ENCODE measurements at regions not wholly inside any gene's neighbourhood (a gene's known extent, or its start where the extent isn't known, plus 50 kb on each side); places are given as distances from the start of the nearest gene placed in this dataset.

GRCh38 chr3:124168271-124168670, 176.3 kb upstream of the ROPN1 start:
- TF ChIP-seq, protein P1, sequence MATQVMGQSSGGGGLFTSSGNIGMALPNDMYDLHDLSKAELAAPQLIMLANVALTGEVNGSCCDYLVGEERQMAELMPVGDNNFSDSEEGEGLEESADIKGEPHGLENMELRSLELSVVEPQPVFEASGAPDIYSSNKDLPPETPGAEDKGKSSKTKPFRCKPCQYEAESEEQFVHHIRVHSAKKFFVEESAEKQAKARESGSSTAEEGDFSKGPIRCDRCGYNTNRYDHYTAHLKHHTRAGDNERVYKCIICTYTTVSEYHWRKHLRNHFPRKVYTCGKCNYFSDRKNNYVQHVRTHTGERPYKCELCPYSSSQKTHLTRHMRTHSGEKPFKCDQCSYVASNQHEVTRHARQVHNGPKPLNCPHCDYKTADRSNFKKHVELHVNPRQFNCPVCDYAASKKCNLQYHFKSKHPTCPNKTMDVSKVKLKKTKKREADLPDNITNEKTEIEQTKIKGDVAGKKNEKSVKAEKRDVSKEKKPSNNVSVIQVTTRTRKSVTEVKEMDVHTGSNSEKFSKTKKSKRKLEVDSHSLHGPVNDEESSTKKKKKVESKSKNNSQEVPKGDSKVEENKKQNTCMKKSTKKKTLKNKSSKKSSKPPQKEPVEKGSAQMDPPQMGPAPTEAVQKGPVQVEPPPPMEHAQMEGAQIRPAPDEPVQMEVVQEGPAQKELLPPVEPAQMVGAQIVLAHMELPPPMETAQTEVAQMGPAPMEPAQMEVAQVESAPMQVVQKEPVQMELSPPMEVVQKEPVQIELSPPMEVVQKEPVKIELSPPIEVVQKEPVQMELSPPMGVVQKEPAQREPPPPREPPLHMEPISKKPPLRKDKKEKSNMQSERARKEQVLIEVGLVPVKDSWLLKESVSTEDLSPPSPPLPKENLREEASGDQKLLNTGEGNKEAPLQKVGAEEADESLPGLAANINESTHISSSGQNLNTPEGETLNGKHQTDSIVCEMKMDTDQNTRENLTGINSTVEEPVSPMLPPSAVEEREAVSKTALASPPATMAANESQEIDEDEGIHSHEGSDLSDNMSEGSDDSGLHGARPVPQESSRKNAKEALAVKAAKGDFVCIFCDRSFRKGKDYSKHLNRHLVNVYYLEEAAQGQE (IDR thresholded peaks at IDR 0.05; ENCODE audit: insufficient replicate concordance, low read depth), result no peak
- TF ChIP-seq CTCF (IDR thresholded peaks at IDR 0.05; ENCODE audit: insufficient read depth, low read length) (no peak), POLR2AphosphoS5 (IDR thresholded peaks at IDR 0.05; ENCODE audit: low read depth) (no peak), GABPA (IDR thresholded peaks at IDR 0.05; ENCODE audit: low read depth) (no peak)
